SK-N-SH (cell line): ENCODE measurements at regions not wholly inside any gene's neighbourhood (a gene's known extent, or its start where the extent isn't known, plus 50 kb on each side); places are given as distances from the start of the nearest gene placed in this dataset.

Experiments
- CTCF ChIA-PET: fragments of 300-600, 350-600 bp; formaldehyde crosslinking; extraction: SDS; loops from one replicate; lab custom pipeline; 2021; lab: Yijun Ruan, JAX
- POLR2A ChIA-PET: fragments of 350-600 bp; sonication (Branson Sonifier 250); formaldehyde crosslinking; extraction: SDS; loops from one replicate; lab custom pipeline; 2020; ENCODE audit warnings: antibody characterized with exemption, inconsistent platforms; lab: Yijun Ruan, JAX
- DNase-seq: peaks from one replicate; pipeline ENCODE4 v3.0.0; 2012
- H2AFZ ChIP-seq: fragments of 200-600 bp; sonication (generic); 2 replicates; pipeline ENCODE4 v1.8.1; 2016; ENCODE audit warnings: antibody characterized with exemption, mild to moderate bottlenecking, low read depth
- H3F3A ChIP-seq: fragments of 200-600 bp; sonication (generic); replicated peaks from 2 replicates; pipeline ENCODE3; 2016; ENCODE audit warnings: antibody characterized with exemption, mild to moderate bottlenecking; ENCODE audit not compliant: insufficient read depth
- H3K27ac ChIP-seq, 2 experiments: fragments of 200-500 bp in 1 of 2; fragments of 200-600 bp in 1 of 2; sonication (Bioruptor generic) in 1 of 2; sonication (generic), shearing (Covaris generic) in 1 of 2; 2 replicates each; pipeline versions ENCODE4 v1.5.1 to v1.6.1; 2014 to 2016; ENCODE audit warnings: low read depth in 2 of 2, inconsistent platforms in 1 of 2, low read length in 1 of 2, mild to moderate bottlenecking in 1 of 2, mixed read lengths in 1 of 2
- H3K27me3 ChIP-seq: fragments of 200-600 bp; sonication (generic), shearing (Covaris generic); 2 replicates; pipeline ENCODE4 v1.6.1; 2016; ENCODE audit warnings: mixed run types; ENCODE audit not compliant: insufficient read depth
- H3K36me3 ChIP-seq, 2 experiments: fragments of 200-500 bp in 1 of 2; fragments of 200-600 bp in 1 of 2; sonication (Bioruptor generic) in 1 of 2; sonication (generic) in 1 of 2; replicated peaks in 1 of 2; 2 replicates each; pipeline versions ENCODE3 to v1.5.1; 2014 to 2016; ENCODE audit warnings: low read length in 1 of 2, mild to moderate bottlenecking in 1 of 2; ENCODE audit not compliant: insufficient read depth in 2 of 2, control insufficient read depth in 1 of 2
- H3K4me1 ChIP-seq, 2 experiments: fragments of 200-500 bp in 1 of 2; fragments of 200-600 bp in 1 of 2; sonication (Bioruptor generic) in 1 of 2; sonication (generic), shearing (Covaris generic) in 1 of 2; 2 replicates each; pipeline versions ENCODE4 v1.5.1 to v1.6.1; 2014 to 2016; ENCODE audit warnings: low read depth in 1 of 2, low read length in 1 of 2, mixed run types in 1 of 2; ENCODE audit not compliant: insufficient read depth in 2 of 2, control insufficient read depth in 1 of 2
- H3K4me2 ChIP-seq: fragments of 200-600 bp; sonication (generic), shearing (Covaris generic); 2 replicates; pipeline ENCODE4 v1.6.1; 2017; ENCODE audit warnings: mixed run types
- H3K4me3 ChIP-seq, 2 experiments: fragments of 200-500 bp in 1 of 2; fragments of 200-600 bp in 1 of 2; sonication (Bioruptor generic) in 1 of 2; sonication (generic), shearing (Covaris generic) in 1 of 2; 2 replicates each; pipeline versions ENCODE4 v1.5.1 to v1.8.1; 2014 to 2016; ENCODE audit warnings: low read depth in 2 of 2, inconsistent platforms in 1 of 2, low read length in 1 of 2, mild to moderate bottlenecking in 1 of 2, mixed read lengths in 1 of 2, moderate library complexity in 1 of 2
- H3K79me2 ChIP-seq: fragments of 200-600 bp; sonication (generic); 2 replicates; pipeline ENCODE4 v1.8.1; 2017; ENCODE audit warnings: mild to moderate bottlenecking; ENCODE audit not compliant: insufficient read depth
- H3K9ac ChIP-seq: fragments of 200-600 bp; sonication (generic); 2 replicates; pipeline ENCODE4 v1.6.1; 2017; ENCODE audit warnings: mixed run types
- H3K9me2 ChIP-seq: fragments of 200-600 bp; sonication (generic); 2 replicates; pipeline ENCODE4 v1.6.1; 2017; ENCODE audit warnings: mixed run types
- H3K9me3 ChIP-seq: fragments of 200-600 bp; sonication (generic); 2 replicates; pipeline ENCODE4 v1.6.1; 2017; ENCODE audit warnings: mixed run types, mild to moderate bottlenecking, moderate library complexity
- H4K20me1 ChIP-seq: fragments of 200-600 bp; sonication (generic); 2 replicates; pipeline ENCODE4 v1.6.1; 2017; ENCODE audit warnings: mild to moderate bottlenecking, mixed run types; ENCODE audit not compliant: insufficient read depth
- CTCF ChIP-seq: fragments of 200-600 bp; sonication (generic); IDR thresholded peaks from 2 replicates; pipeline ENCODE4 v1.6.1; 2017; ENCODE audit warnings: antibody characterized with exemption, mild to moderate bottlenecking, moderate library complexity
- ELF1 ChIP-seq: IDR thresholded peaks from 2 replicates; pipeline ENCODE4 v1.4.0; 2012
- EP300 ChIP-seq, 2 experiments: IDR thresholded peaks; 2 replicates each; pipeline versions ENCODE4 v1.4.0 to v1.6.1; 2012; ENCODE audit warnings: borderline replicate concordance in 1 of 2, low read depth in 1 of 2, low read length in 1 of 2
- GATA2 ChIP-seq: sonication (generic); formaldehyde crosslinking; IDR thresholded peaks from 2 replicates; pipeline ENCODE4 v1.5.0; 2020; ENCODE audit warnings: mild to moderate bottlenecking, missing genetic modification reagents
- JUND ChIP-seq: IDR thresholded peaks from 2 replicates; pipeline ENCODE4 v1.4.0; 2012
- MEF2A ChIP-seq: IDR thresholded peaks from 2 replicates; pipeline ENCODE4 v1.4.0; 2012; ENCODE audit warnings: low read depth, borderline replicate concordance
- RCOR1 ChIP-seq: fragments of 150-350 bp; IDR thresholded peaks from 2 replicates; pipeline ENCODE4 v1.6.1; 2017; ENCODE audit warnings: antibody characterized with exemption, low read length
- RFX5 ChIP-seq: IDR thresholded peaks from 2 replicates; pipeline ENCODE4 v1.6.1; 2012; ENCODE audit warnings: mild to moderate bottlenecking, improper control_type of control experiment, low read length
- RXRA ChIP-seq: IDR thresholded peaks from 2 replicates; pipeline ENCODE4 v1.4.0; 2012; ENCODE audit warnings: low read depth, mild to moderate bottlenecking, borderline replicate concordance
- TCF12 ChIP-seq: IDR thresholded peaks from 2 replicates; pipeline ENCODE4 v1.4.0; 2012
- USF1 ChIP-seq: IDR thresholded peaks from 2 replicates; pipeline ENCODE4 v1.4.0; 2012; ENCODE audit warnings: low read depth, borderline replicate concordance
- ZBTB33 ChIP-seq: IDR thresholded peaks from 2 replicates; pipeline ENCODE4 v1.4.0; 2012; ENCODE audit warnings: low read depth, borderline replicate concordance
- WGBS: methylation state at CpG from one replicate; pipeline ENCODE4 v1.1.6; 2017; ENCODE audit warnings: low lambda C conversion rate; 5-methylcytosine and 5-hydroxymethylcytosine counted together
- TF ChIP-seq, protein P1 (sequence below): fragments of 150-350 bp; IDR thresholded peaks from 2 replicates; pipeline ENCODE4 v1.6.1; 2016; ENCODE audit warnings: mild to moderate bottlenecking, low read depth, low read length

DNA sequence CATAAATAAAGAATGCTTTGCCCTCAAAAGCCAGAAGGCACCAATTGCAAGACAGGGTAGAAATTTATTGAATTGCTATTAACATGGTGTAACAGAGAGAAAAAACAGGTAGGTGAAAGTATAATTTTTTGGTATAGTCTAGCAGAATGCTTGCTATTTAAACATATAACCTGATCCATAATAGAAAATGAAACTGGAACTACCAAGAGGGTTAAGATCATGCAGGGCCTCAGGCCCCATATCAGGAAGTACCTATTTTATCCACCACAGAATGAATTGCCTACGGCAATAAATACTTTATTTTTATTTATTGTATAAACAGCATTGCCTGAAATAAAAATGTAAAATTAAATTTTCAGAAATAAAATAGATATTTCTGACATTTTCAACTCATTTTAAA, 159.5 kb downstream of the PRR20E start:
- no peaks in the 10 kb centered on the region for H3K79me2 ChIP-seq
- H3K36me3 ChIP-seq = no peaks in the 10 kb centered on the region
- no peak overlapping the region for H3K4me2 ChIP-seq
- H3K27me3 ChIP-seq = no peaks in the 10 kb centered on the region
- no peak for DNase-seq
- 41% methylated on average over 1 of the region's 1 CpG for WGBS
- H3K27ac ChIP-seq = no peak overlapping the region
- H3K4me1 ChIP-seq = no peaks in the 10 kb centered on the region
- no peaks in the 10 kb centered on the region for H4K20me1 ChIP-seq
- ChIA-PET CTCF (no interaction called here), POLR2A (no interaction called here)
- H3K9me2 ChIP-seq = no peaks in the 10 kb centered on the region
- no peak overlapping the region for H3K4me3 ChIP-seq
- H2AFZ ChIP-seq = no peak overlapping the region
- TF ChIP-seq ZBTB33 = no peak
- no peak for TF ChIP-seq CTCF
- TF ChIP-seq MEF2A = no peak
- no peak for TF ChIP-seq JUND
- TF ChIP-seq RXRA = no peak
- TF ChIP-seq RCOR1 = no peak
- no peak for TF ChIP-seq EP300 (IDR thresholded peaks at IDR 0.05; ENCODE audit: borderline replicate concordance in 1 of 2, low read depth in 1 of 2, low read length in 1 of 2)
- TF ChIP-seq TCF12 = no peak
- TF ChIP-seq, protein P1, sequence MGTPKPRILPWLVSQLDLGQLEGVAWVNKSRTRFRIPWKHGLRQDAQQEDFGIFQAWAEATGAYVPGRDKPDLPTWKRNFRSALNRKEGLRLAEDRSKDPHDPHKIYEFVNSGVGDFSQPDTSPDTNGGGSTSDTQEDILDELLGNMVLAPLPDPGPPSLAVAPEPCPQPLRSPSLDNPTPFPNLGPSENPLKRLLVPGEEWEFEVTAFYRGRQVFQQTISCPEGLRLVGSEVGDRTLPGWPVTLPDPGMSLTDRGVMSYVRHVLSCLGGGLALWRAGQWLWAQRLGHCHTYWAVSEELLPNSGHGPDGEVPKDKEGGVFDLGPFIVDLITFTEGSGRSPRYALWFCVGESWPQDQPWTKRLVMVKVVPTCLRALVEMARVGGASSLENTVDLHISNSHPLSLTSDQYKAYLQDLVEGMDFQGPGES = no peak
- TF ChIP-seq ELF1 = no peak
- TF ChIP-seq GATA2 (CRISPR knock-in tag) = no peak
- no peaks in the 10 kb centered on the region for H3F3A ChIP-seq
- H3K9me3 ChIP-seq = no peaks in the 10 kb centered on the region
- no peak overlapping the region for H3K9ac ChIP-seq

DNA sequence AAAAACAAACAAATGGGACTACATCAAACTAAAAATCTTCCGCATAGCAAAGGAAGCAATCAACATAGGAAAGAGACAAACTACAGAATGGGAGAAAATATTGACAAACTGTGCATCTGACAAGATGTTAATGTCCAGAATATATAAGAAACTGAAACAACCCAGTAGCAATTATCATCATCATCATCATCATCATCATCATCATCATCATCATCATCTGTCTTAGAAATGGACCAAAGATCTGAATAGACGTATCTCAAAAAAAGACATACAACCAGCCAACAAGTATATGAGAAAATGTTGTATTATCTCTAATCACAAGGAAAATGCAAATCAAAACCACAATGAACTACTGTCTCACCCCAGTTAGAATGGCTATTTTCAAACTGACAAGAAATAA, 173.9 kb downstream of the PRR20E start:
- DNase-seq = no peak
- no peaks in the 10 kb centered on the region for H3K9me3 ChIP-seq
- 63% methylated on average over 2 of the region's 2 CpGs for WGBS
- no peak overlapping the region for H3K4me3 ChIP-seq
- TF ChIP-seq RFX5 (no peak), USF1 (no peak)
- TF ChIP-seq, all 33 proteins: peak for 0
- Histone ChIP-seq H3K27ac (no peak overlapping the region), H3K4me2 (no peak overlapping the region), H3K79me2 (no peaks in the 10 kb centered on the region), H3F3A (no peaks in the 10 kb centered on the region), H4K20me1 (no peaks in the 10 kb centered on the region), H3K36me3 (no peaks in the 10 kb centered on the region), H3K9me2 (no peaks in the 10 kb centered on the region), H2AFZ (no peak overlapping the region), H3K27me3 (no peaks in the 10 kb centered on the region), H3K9ac (no peak overlapping the region), H3K4me1 (no peaks in the 10 kb centered on the region)
- CTCF ChIA-PET = no interaction called here
- POLR2A ChIA-PET = no interaction called here
